Neural progenitor cell (in vitro differentiated cells): ENCODE measurements at regions not wholly inside any gene's neighbourhood (a gene's known extent, or its start where the extent isn't known, plus 50 kb on each side); places are given as distances from the start of the nearest gene placed in this dataset.

ENCODE experiments used
- CTCF ChIP-seq: fragments of 200-600 bp; sonication (generic); IDR thresholded peaks from 2 replicates; pipeline ENCODE4 v1.5.1; 2017; ENCODE audit warnings: antibody characterized with exemption, mild to moderate bottlenecking
- EZH2 ChIP-seq: fragments of 200-600 bp; sonication (generic); IDR thresholded peaks from 2 replicates; pipeline ENCODE4 v1.6.1; 2017; ENCODE audit warnings: antibody characterized with exemption, mild to moderate bottlenecking, moderate library complexity
- EZH2phosphoT487 ChIP-seq: fragments of 200-600 bp; sonication (generic); IDR thresholded peaks from 2 replicates; pipeline ENCODE4 v1.6.1; 2017; ENCODE audit warnings: antibody characterized with exemption

DNA sequence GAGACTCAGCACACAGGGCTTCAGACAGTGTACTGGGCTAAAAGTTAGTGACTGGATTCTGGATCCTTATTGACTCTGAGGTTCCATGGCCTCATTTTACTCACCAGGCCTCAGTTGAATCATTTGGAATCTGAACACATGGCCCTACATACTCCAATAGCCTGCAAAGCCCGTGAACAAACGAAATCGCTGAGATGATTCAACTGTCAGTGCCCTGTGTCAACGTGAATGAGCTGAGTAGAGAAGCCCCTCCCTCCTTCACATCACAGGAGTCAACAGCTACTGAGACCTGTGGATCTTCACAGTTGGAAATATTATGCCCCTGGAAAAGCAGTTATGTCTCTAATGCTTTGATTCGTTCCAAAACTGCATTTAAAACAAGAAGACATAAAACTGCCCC, 429.3 kb downstream of the GADD45G start:
- TF ChIP-seq CTCF (no peak), EZH2phosphoT487 (no peak), EZH2 (no peak)
